H9 (cell line): ENCODE measurements at regions not wholly inside any gene's neighbourhood (a gene's known extent, or its start where the extent isn't known, plus 50 kb on each side); places are given as distances from the start of the nearest gene placed in this dataset.
"Not testable (repeated sequence)": the region's sequence is repeated elsewhere in the genome, so short reads cannot be mapped to it uniquely, and the experiment has no call there.

Experiments used
- DNase-seq: peaks from one replicate; pipeline ENCODE4 v3.0.0-alpha.2; 2017
- H2AFZ ChIP-seq: one replicate; pipeline ENCODE4 v1.6.1; 2013; ENCODE audit warnings: mild to moderate bottlenecking, low read length, control low read depth, moderate library complexity
- H2AK5ac ChIP-seq: 2 replicates; pipeline ENCODE4 v1.6.1; 2013; ENCODE audit warnings: low read length, control low read depth, mixed read lengths; ENCODE audit not compliant: insufficient read length
- H2BK120ac ChIP-seq: one replicate; pipeline ENCODE4 v1.6.1; 2013; ENCODE audit warnings: low read depth, mild to moderate bottlenecking, low read length, control low read depth, inconsistent platforms; ENCODE audit not compliant: poor library complexity, severe bottlenecking
- H2BK12ac ChIP-seq: 2 replicates; pipeline ENCODE4 v1.6.1; 2013; ENCODE audit warnings: low read length, control low read depth, mixed read lengths, low read depth; ENCODE audit not compliant: insufficient read length
- H2BK15ac ChIP-seq: 2 replicates; pipeline ENCODE4 v1.6.1; 2013; ENCODE audit warnings: low read depth, low read length, control low read depth
- H2BK20ac ChIP-seq: one replicate; pipeline ENCODE4 v1.6.1; 2013; ENCODE audit warnings: low read depth, mild to moderate bottlenecking, low read length, control low read depth, inconsistent platforms; ENCODE audit not compliant: poor library complexity, severe bottlenecking
- H2BK5ac ChIP-seq: 2 replicates; pipeline ENCODE4 v1.6.1; 2013; ENCODE audit warnings: low read length, control low read depth, mixed read lengths; ENCODE audit not compliant: insufficient read length
- H3K14ac ChIP-seq: 2 replicates; pipeline ENCODE4 v1.6.1; 2013; ENCODE audit warnings: low read length, control low read depth; ENCODE audit not compliant: insufficient read depth
- H3K18ac ChIP-seq: 2 replicates; pipeline ENCODE4 v1.6.1; 2013; ENCODE audit warnings: low read depth, mild to moderate bottlenecking, mixed read lengths, low read length, control low read depth; ENCODE audit not compliant: insufficient read length
- H3K23ac ChIP-seq: 2 replicates; pipeline ENCODE4 v1.6.1; 2013; ENCODE audit warnings: low read length, control low read depth, mixed read lengths, low read depth; ENCODE audit not compliant: insufficient read length
- H3K23me2 ChIP-seq: 2 replicates; pipeline ENCODE4 v1.6.1; 2013; ENCODE audit warnings: low read depth, mild to moderate bottlenecking, mixed read lengths, low read length, control low read depth; ENCODE audit not compliant: insufficient read length, poor library complexity, severe bottlenecking
- H3K27ac ChIP-seq: 2 replicates; pipeline ENCODE4 v1.5.1; 2013; ENCODE audit warnings: low read length, control low read depth, mixed read lengths, low read depth; ENCODE audit not compliant: insufficient read length
- H3K27me3 ChIP-seq: 2 replicates; pipeline ENCODE4 v1.6.1; 2013; ENCODE audit warnings: low read length, control low read depth, inconsistent platforms; ENCODE audit not compliant: insufficient read depth
- H3K4ac ChIP-seq: 2 replicates; pipeline ENCODE4 v1.6.1; 2013; ENCODE audit warnings: low read depth, mild to moderate bottlenecking, control low read depth, inconsistent platforms, low read length, moderate library complexity
- H3K4me1 ChIP-seq: 2 replicates; pipeline ENCODE4 v1.6.1; 2013; ENCODE audit warnings: low read length, control low read depth, inconsistent platforms; ENCODE audit not compliant: insufficient read depth
- H3K4me2 ChIP-seq: 2 replicates; pipeline ENCODE4 v1.6.1; 2013; ENCODE audit warnings: low read length, control low read depth, mixed read lengths; ENCODE audit not compliant: insufficient read length, insufficient read depth
- H3K56ac ChIP-seq: 2 replicates; pipeline ENCODE4 v1.6.1; 2013; ENCODE audit warnings: low read depth, mild to moderate bottlenecking, mixed read lengths, low read length, control low read depth; ENCODE audit not compliant: insufficient read length
- H3K79me1 ChIP-seq: 2 replicates; pipeline ENCODE4 v1.6.1; 2013; ENCODE audit warnings: low read depth, mild to moderate bottlenecking, moderate library complexity, low read length, control low read depth, inconsistent platforms; ENCODE audit not compliant: insufficient read depth, poor library complexity, severe bottlenecking
- H3K79me2 ChIP-seq: 2 replicates; pipeline ENCODE4 v1.6.1; 2013; ENCODE audit warnings: low read length, control low read depth, inconsistent platforms; ENCODE audit not compliant: insufficient read depth
- H3K9ac ChIP-seq: 2 replicates; pipeline ENCODE4 v1.6.1; 2013; ENCODE audit warnings: low read length, control low read depth, mixed read lengths; ENCODE audit not compliant: insufficient read length; ENCODE audit errors: extremely low read depth
- H3K9me3 ChIP-seq: one replicate; pipeline ENCODE4 v1.6.1; 2013; ENCODE audit warnings: low read depth, low read length, inconsistent platforms; ENCODE audit not compliant: control insufficient read depth
- H3T11ph ChIP-seq: one replicate; pipeline ENCODE4 v1.6.1; 2013; ENCODE audit warnings: mild to moderate bottlenecking, low read length, control low read depth, inconsistent platforms
- H4K20me1 ChIP-seq: one replicate; pipeline ENCODE4 v1.6.1; 2013; ENCODE audit not compliant: control insufficient read depth, insufficient read length, insufficient read depth
- H4K5ac ChIP-seq: 2 replicates; pipeline ENCODE4 v1.6.1; 2013; ENCODE audit warnings: low read depth, mild to moderate bottlenecking, mixed read lengths, low read length, control low read depth; ENCODE audit not compliant: insufficient read length
- H4K8ac ChIP-seq: replicated peaks from 2 replicates; pipeline ENCODE4 v1.6.1; 2013; ENCODE audit warnings: low read length, control low read depth, mixed read lengths, low read depth; ENCODE audit not compliant: insufficient read length
- H4K91ac ChIP-seq: 2 replicates; pipeline ENCODE4 v1.6.1; 2013; ENCODE audit warnings: low read depth, mild to moderate bottlenecking, moderate library complexity, mixed read lengths, low read length, control low read depth; ENCODE audit not compliant: insufficient read length
- H3K27ac Mint-ChIP-seq, 3 experiments: 2 replicates in 2 of 3; 3 replicates in 1 of 3; pipeline ENCODE4 v1.8.0; 2020 to 2021; ENCODE audit warnings: mixed read lengths in 3 of 3, mild to moderate bottlenecking in 1 of 3, moderate library complexity in 1 of 3
- H3K27me3 Mint-ChIP-seq: 2 replicates; pipeline ENCODE4 v1.8.0; 2021; ENCODE audit warnings: low read depth, mild to moderate bottlenecking, moderate library complexity, mixed read lengths
- H3K36me3 Mint-ChIP-seq, 3 experiments: 2 replicates in 2 of 3; 3 replicates in 1 of 3; pipeline ENCODE4 v1.8.0; 2020 to 2021; ENCODE audit warnings: low read depth in 3 of 3, mixed read lengths in 3 of 3; ENCODE audit not compliant: insufficient read depth in 1 of 3
- H3K4me1 Mint-ChIP-seq, 2 experiments: 2 replicates each; pipeline ENCODE4 v1.8.0; 2020; ENCODE audit warnings: mixed read lengths in 2 of 2
- H3K4me3 Mint-ChIP-seq, 2 experiments: 2 replicates in 1 of 2; 3 replicates in 1 of 2; pipeline ENCODE4 v1.8.0; 2020 to 2021; ENCODE audit warnings: mild to moderate bottlenecking in 2 of 2, mixed read lengths in 2 of 2, moderate library complexity in 1 of 2
- H3K9me3 Mint-ChIP-seq, 2 experiments: 2 replicates in 1 of 2; 3 replicates in 1 of 2; pipeline ENCODE4 v1.8.0; 2020; ENCODE audit warnings: mild to moderate bottlenecking in 2 of 2, mixed read lengths in 2 of 2, moderate library complexity in 1 of 2
- WGBS: extraction: QIAGEN DNeasy Blood & Tissue Kit; methylation state at CpG from one replicate; pipeline ENCODE4 v1.1.7; 2013; ENCODE audit warnings: missing lambda C conversion rate, low lambda C conversion rate, mixed read lengths; ENCODE audit not compliant: insufficient read length; ENCODE audit errors: extremely low coverage; 5-methylcytosine and 5-hydroxymethylcytosine counted together
- TF ChIP-seq, protein P1 (sequence below): fragments of 200-600 bp; sonication (generic); conservative IDR thresholded peaks from 3 replicates; pipeline ENCODE4 v1.8.0; 2021; ENCODE audit warnings: antibody characterized with exemption, mild to moderate bottlenecking

GRCh38 chr1:112833806-112834205 lies 118.7 kb upstream of the PPM1J start:
- Histone ChIP-seq H3K27ac (no peak overlapping the region), H3K14ac (no peak overlapping the region), H3K9me3 (no peaks in the 10 kb centered on the region), H2AFZ (no peak overlapping the region), H3K4ac (no peak overlapping the region), H2BK120ac (no peak overlapping the region), H4K91ac (no peak overlapping the region), H3K18ac (no peak overlapping the region), H3K56ac (no peak overlapping the region), H4K8ac (no peak overlapping the region), H3K4me1 (no peaks in the 10 kb centered on the region), H3K79me2 (no peaks in the 10 kb centered on the region), H2BK15ac (no peak overlapping the region), H3K23me2 (no peaks in the 10 kb centered on the region), H4K20me1 (no peaks in the 10 kb centered on the region), H4K5ac (no peak overlapping the region), H2BK5ac (no peak overlapping the region), H2BK12ac (no peak overlapping the region), H3K23ac (no peak overlapping the region), H3K27me3 (no peaks in the 10 kb centered on the region), H3K9ac (no peak overlapping the region), H3K4me2 (no peak overlapping the region), H2AK5ac (no peak overlapping the region), H3K79me1 (no peaks in the 10 kb centered on the region), H2BK20ac (no peak overlapping the region), H3T11ph (no peak overlapping the region)
- H3K27ac Mint-ChIP-seq, result no peak overlapping the region
- peaks cover 7 to 8% of the 10 kb centered on the region in 2 experiments for H3K9me3 Mint-ChIP-seq
- no peaks in the 10 kb centered on the region for H3K27me3 Mint-ChIP-seq
- WGBS, result no CpG with 5 or more reads among the region's 2 CpGs
- peaks cover 10 to 20% of the 10 kb centered on the region in 2 experiments; a peak in 3 of 4 replicates for H3K4me1 Mint-ChIP-seq
- H3K36me3 Mint-ChIP-seq, result peaks cover 6 to 9% (median 9%) of the 10 kb centered on the region in 3 experiments
- no peak for DNase-seq
- H3K4me3 Mint-ChIP-seq, result no peak overlapping the region
- TF ChIP-seq, protein P1, sequence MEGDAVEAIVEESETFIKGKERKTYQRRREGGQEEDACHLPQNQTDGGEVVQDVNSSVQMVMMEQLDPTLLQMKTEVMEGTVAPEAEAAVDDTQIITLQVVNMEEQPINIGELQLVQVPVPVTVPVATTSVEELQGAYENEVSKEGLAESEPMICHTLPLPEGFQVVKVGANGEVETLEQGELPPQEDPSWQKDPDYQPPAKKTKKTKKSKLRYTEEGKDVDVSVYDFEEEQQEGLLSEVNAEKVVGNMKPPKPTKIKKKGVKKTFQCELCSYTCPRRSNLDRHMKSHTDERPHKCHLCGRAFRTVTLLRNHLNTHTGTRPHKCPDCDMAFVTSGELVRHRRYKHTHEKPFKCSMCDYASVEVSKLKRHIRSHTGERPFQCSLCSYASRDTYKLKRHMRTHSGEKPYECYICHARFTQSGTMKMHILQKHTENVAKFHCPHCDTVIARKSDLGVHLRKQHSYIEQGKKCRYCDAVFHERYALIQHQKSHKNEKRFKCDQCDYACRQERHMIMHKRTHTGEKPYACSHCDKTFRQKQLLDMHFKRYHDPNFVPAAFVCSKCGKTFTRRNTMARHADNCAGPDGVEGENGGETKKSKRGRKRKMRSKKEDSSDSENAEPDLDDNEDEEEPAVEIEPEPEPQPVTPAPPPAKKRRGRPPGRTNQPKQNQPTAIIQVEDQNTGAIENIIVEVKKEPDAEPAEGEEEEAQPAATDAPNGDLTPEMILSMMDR, result no peak

DNA sequence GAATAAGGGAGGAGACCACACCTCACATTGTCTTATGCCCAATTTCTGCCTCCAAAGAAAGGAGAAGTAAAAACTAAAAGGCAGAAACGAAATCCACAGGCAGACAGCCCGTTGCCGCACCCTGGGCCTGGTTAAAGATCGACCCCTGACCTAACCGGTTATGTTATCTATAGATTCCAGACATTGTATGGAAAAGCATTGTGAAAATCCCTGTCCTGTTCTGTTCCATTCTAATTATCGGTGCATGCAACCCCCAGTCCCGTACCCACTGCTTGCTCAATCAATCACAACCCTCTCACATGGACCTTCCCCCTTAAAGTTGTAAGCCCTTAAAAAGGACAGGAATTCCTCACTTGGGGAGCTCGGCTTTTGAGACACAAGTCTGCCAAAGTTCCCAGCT lies 117.1 kb upstream of the PPM1J start:
- not testable (repeated sequence) for H3K79me2 ChIP-seq, H3K4ac ChIP-seq, H3K23ac ChIP-seq, H3K56ac ChIP-seq, H3K27me3 ChIP-seq, H2AFZ ChIP-seq, H3K9ac ChIP-seq, H4K5ac ChIP-seq, H3K79me1 ChIP-seq, H3T11ph ChIP-seq, H3K27ac ChIP-seq, H2AK5ac ChIP-seq, H3K9me3 Mint-ChIP-seq, H4K20me1 ChIP-seq, H2BK20ac ChIP-seq, H3K4me1 ChIP-seq, H3K27ac Mint-ChIP-seq, H3K9me3 ChIP-seq, H3K18ac ChIP-seq, H2BK120ac ChIP-seq, H3K4me2 ChIP-seq, H3K23me2 ChIP-seq, H2BK12ac ChIP-seq, H4K8ac ChIP-seq, H2BK15ac ChIP-seq, H3K14ac ChIP-seq, H3K4me3 Mint-ChIP-seq, H4K91ac ChIP-seq, DNase-seq, H3K36me3 Mint-ChIP-seq, H2BK5ac ChIP-seq, H3K27me3 Mint-ChIP-seq
- WGBS, result no CpG with 5 or more reads among the region's 8 CpGs
- peaks cover 21 to 34% of the 10 kb centered on the region in 2 experiments for H3K4me1 Mint-ChIP-seq
